ENCODE measurements at regions not wholly inside any gene's neighbourhood (a gene's known extent, or its start where the extent isn't known, plus 50 kb on each side); places are given as distances from the start of the nearest gene placed in this dataset.

- intact Hi-C loops (cut with DNase I) = no loop called here
- DNase-seq (ENCODE audit: missing footprints) = no peak
- ATAC-seq = no peak
These were observed 327.0 kb upstream of the SEMA6D start for GRCh38 chr15:47390208-47390765.

GRCh38 chr15:47394286-47394809 lies 323.0 kb upstream of the SEMA6D start:
- no peak for DNase-seq (ENCODE audit: missing footprints)

GRCh38 chr15:47395076-47395475 lies 322.2 kb upstream of the SEMA6D start:
- intact Hi-C loops (cut with DNase I) = loop anchor here (5.0 kb wide), 1 partner anchor 77 kb away; no protein-coding TSS in a partner anchor
- ATAC-seq = no peak
- DNase-seq (ENCODE audit: missing footprints) = no peak

More at GRCh38 chr15:47394286-47394809, 323.0 kb upstream of the SEMA6D start:
- ATAC-seq = no peak
- intact Hi-C loops (cut with DNase I) = no loop called here

- DNase-seq (ENCODE audit: missing footprints) (no peak), ATAC-seq (no peak)
- intact Hi-C loops (cut with DNase I) = loop anchor here (5.0 kb wide), 1 partner anchor 75 kb away; no protein-coding TSS in a partner anchor
These were observed 319.6 kb upstream of the SEMA6D start for GRCh38 chr15:47397655-47398054.

GRCh38 chr15:47398132-47398531 lies 319.2 kb upstream of the SEMA6D start:
- no peak for ATAC-seq
- no peak for DNase-seq (ENCODE audit: missing footprints)
- intact Hi-C loops (cut with DNase I) = loop anchor here (5.0 kb wide), 1 partner anchor 74 kb away; no protein-coding TSS in a partner anchor

- ATAC-seq (no peak), DNase-seq (ENCODE audit: missing footprints) (no peak)
- intact Hi-C loops (cut with DNase I) = loop anchor here (5.0 kb wide), 1 partner anchor 74 kb away; no protein-coding TSS in a partner anchor
These were observed 318.7 kb upstream of the SEMA6D start for GRCh38 chr15:47398594-47398993.

GRCh38 chr15:47399100-47399499 lies 318.2 kb upstream of the SEMA6D start:
- DNase-seq (ENCODE audit: missing footprints) (no peak), ATAC-seq (no peak)
- intact Hi-C loops (cut with DNase I) = loop anchor here (5.0 kb wide), 1 partner anchor 73 kb away; no protein-coding TSS in a partner anchor

GRCh38 chr15:47400603-47401002 lies 316.7 kb upstream of the SEMA6D start:
- intact Hi-C loops (cut with DNase I) = no loop called here
- no peak for DNase-seq (ENCODE audit: missing footprints)
- no peak for ATAC-seq

GRCh38 chr15:47401427-47401826 lies 315.9 kb upstream of the SEMA6D start:
- intact Hi-C loops (cut with DNase I) = no loop called here
- no peak for ATAC-seq
- no peak for DNase-seq (ENCODE audit: missing footprints)

GRCh38 chr15:47402829-47403228 lies 314.5 kb upstream of the SEMA6D start:
- intact Hi-C loops (cut with DNase I) = no loop called here
- ATAC-seq (no peak), DNase-seq (ENCODE audit: missing footprints) (no peak)

- intact Hi-C loops (cut with DNase I) = no loop called here
- no peak for DNase-seq (ENCODE audit: missing footprints)
- no peak for ATAC-seq
These were observed 312.4 kb upstream of the SEMA6D start for GRCh38 chr15:47404877-47405276.

GRCh38 chr15:47405365-47406162 lies 311.7 kb upstream of the SEMA6D start:
- intact Hi-C loops (cut with DNase I) = no loop called here
- DNase-seq (ENCODE audit: missing footprints) (no peak), ATAC-seq (no peak)

- ATAC-seq (no peak), DNase-seq (ENCODE audit: missing footprints) (no peak)
- intact Hi-C loops (cut with DNase I) = no loop called here
These were observed 309.6 kb upstream of the SEMA6D start for GRCh38 chr15:47407692-47408091.

- intact Hi-C loops (cut with DNase I) = no loop called here
- ATAC-seq (peak; percentile 71), DNase-seq (ENCODE audit: missing footprints) (no peak)
These were observed 308.3 kb upstream of the SEMA6D start for GRCh38 chr15:47409038-47409437.

- DNase-seq (ENCODE audit: missing footprints) (no peak), ATAC-seq (no peak)
- intact Hi-C loops (cut with DNase I) = no loop called here
These were observed 307.7 kb upstream of the SEMA6D start for GRCh38 chr15:47409600-47409999.

GRCh38 chr15:47410247-47410646 lies 307.1 kb upstream of the SEMA6D start:
- DNase-seq (ENCODE audit: missing footprints) = no peak
- intact Hi-C loops (cut with DNase I) = no loop called here
- no peak for ATAC-seq

GRCh38 chr15:47411733-47412132 lies 305.6 kb upstream of the SEMA6D start:
- no peak for DNase-seq (ENCODE audit: missing footprints)
- no peak for ATAC-seq
- intact Hi-C loops (cut with DNase I) = no loop called here

- ATAC-seq (no peak), DNase-seq (ENCODE audit: missing footprints) (no peak)
- intact Hi-C loops (cut with DNase I) = no loop called here
These were observed 305.2 kb upstream of the SEMA6D start for GRCh38 chr15:47412136-47412535.

- no peak for DNase-seq (ENCODE audit: missing footprints)
- intact Hi-C loops (cut with DNase I) = no loop called here
- no peak for ATAC-seq
These were observed 304.5 kb upstream of the SEMA6D start for GRCh38 chr15:47412802-47413201.

GRCh38 chr15:47414207-47414606 lies 303.1 kb upstream of the SEMA6D start:
- no peak for ATAC-seq
- no peak for DNase-seq (ENCODE audit: missing footprints)
- intact Hi-C loops (cut with DNase I) = no loop called here
